Right renal pelvis (tissue), 4 donors: ENCODE measurements at regions not wholly inside any gene's neighbourhood (a gene's known extent, or its start where the extent isn't known, plus 50 kb on each side); places are given as distances from the start of the nearest gene placed in this dataset.
"Not testable (repeated sequence)": the region's sequence is repeated elsewhere in the genome, so short reads cannot be mapped to it uniquely, and the experiment has no call there.

ENCODE experiments used
- DNase-seq, 4 donors: peaks; one replicate each; pipeline ENCODE4 v3.0.0-alpha.2; 2013; ENCODE audit warnings: low read depth in 4 of 4, low spot score in 3 of 4, missing footprints in 1 of 4

DNA sequence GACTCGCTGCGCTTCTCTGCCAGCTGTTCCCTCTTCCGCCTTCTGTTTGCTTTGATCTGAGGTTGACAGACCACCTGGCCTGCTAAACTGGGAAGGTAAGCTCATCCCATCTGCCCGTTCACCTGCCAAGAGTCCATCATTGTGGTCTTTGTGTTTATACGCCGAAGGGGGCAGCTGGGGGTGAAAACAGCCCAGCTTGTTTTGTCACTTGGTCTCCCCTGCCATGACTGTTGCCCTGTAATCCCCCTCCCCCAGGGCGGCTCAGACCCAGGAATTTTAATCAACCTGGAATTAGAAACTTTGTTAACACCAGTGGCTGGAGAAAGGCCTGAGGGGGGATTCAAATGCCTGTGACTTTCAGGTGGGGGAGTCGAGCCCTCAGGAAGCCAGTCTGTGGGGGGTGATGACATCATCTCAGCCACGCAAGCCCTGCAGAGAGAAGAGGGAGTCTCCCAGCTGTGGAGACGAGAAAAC, 333.3 kb downstream of the BCOR start:
- no peak for DNase-seq

DNA sequence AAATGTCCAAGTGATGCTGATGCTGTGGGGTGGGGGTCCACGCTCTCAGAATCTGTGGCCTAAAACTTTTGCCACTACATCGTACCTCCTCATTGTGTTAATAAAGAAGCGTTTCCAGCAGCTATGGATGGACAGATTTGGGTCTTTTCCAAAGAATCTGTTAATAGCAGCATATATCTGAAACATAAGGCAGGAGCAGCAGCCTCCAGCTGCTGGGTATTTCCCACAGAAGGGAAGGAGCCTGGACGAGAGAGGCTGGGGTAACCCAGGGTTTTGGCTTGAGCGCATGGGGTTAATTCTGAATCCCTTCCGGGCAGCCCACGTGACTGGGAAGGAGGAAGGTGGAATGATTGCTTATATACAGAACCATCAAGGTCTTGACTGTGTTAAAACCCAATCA, 332.4 kb downstream of the BCOR start:
- no peak for DNase-seq

DNA sequence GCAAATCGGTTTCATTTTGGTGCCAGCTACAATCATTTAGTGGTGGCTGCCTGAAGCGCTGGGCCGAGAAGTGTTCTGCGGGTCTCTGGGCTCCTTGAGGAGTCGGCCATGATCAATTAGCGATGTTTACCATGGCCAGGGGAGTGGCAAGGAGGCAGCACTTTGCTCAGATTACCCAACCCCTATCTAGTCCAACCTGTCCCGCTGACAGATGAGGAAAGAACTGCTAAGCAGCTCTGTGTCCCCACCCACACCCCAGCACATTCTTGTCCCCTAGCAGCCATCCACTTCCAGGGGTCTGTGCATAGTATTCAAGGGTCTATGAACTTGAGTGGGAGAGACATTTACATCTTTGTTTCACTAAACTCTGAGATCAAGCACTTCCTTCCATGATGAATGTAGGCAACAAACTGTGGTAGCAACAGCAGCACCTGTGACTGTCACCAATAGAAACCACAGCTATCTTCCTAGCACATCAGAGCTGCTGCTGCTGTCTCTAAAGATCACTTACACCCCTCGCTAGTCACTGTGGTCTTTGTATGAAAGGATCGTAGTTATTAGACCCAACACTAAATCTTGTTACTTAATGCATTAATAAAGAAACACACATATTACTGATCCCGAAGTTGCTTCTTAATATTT, 331.6 kb downstream of the BCOR start:
- no peak for DNase-seq

DNA sequence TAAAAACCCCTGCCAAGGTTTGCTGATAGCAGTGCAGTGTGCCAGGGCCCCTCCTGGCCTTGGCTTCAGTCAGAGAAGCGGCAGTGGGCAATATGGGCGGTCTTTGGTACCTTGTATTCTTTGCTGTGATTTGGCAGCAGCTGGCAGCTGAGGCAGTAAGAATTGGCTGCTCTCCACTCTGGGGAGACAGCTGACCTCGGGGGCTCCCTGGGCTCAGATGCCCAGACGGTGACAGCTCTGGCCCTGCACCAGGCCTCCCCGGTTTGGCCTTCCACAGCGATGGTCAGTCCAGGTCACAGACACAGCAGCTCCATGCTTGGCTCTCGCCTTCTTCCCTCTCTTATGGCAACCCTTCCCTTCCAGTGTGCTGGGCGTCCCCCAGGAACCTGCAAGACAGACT, 330.9 kb downstream of the BCOR start:
- DNase-seq: no peak

DNA sequence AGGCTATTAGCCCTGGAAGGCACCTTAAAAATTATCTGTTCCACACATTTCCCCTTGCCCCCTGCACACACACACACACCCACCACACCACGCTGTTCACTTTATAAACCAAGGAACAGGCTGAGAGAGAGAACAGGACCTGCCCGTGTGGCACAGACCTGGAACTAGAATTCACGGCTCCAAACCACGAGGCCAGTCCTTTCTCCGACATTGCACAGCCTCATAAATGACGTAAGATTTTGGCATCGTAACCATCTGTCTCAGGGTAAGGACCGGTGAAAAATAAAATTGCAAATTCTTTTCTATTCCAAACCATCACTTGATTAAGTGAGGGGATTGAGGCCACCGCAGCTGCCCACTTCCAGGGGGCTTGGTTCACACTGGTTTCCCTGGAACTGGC, 330.3 kb downstream of the BCOR start:
- no peak for DNase-seq

DNA sequence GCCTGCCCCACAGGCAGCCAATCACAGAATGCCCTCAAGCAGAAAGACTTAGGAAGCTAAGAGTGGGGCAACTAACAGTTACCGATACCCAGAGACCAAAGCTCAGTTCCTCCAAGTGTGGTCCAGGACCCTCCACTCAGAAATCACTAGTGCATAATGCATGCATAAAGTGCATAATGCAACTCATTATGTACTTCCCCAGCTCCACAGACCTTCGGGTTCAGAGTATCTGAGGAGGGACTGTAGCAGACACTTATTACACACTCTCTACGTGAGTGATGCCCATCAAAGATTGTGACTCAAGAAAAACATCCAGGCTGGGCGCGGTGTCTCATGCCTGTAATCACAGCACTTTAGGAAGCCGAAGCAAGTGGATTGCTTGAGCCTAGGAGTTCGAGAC, 328.0 kb downstream of the BCOR start:
- DNase-seq: no peak

DNA sequence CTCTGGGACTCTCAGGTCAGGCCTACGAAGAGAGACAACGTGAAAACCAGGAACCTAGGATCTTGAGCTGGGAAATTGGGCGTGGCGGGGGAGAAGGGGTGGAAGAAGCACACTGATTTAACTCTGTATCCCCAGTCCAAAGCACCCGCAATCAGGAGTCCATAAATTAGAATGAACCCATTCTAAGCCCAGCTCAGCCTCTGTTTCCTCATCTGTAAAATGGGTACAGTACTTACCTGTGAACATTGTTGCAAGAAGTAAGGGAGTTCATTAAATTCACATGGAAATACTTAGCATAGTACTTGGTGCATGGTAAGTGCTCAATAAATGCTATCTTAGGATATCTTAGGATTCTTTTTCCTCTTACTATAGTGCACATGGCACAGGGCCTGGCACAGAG, 326.7 kb downstream of the BCOR start:
- DNase-seq: no peak

DNA sequence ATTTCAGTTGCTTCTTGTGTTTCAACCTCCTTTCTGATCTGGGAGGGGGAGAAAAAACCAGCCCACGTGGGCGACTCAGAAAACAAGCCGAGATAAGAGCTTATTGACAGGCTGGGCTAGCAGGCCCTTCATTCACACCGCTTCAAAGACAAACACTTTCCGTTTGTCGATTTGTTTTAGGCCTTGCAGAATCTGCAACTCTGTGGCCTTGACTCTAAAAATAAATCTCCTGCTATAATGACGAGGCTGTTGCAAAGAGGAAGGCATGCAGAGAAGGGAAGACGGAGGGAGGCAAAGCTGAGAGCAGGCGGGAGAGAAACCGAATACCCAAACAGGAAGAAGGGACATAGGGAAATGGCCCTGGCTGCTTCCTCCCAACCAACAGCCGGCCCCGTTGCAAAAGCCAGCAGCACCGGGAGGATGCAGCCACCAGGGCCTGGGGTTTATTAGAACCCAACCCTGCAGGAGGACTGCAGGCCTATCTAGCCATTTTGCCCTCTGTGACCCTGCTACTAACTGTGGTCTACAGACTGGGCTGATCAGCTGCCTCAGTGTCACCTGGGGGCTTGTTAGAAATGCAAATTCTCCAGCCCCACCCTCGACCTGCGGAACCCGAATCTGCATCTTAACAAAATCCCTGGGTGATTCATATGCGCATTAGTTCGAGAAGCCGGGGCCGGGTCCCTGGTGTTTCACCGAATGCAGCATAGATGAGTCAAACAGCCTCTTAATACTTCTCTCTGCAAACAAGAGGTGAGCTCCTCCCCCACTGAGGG, 325.5 kb downstream of the BCOR start:
- DNase-seq: no peak

DNA sequence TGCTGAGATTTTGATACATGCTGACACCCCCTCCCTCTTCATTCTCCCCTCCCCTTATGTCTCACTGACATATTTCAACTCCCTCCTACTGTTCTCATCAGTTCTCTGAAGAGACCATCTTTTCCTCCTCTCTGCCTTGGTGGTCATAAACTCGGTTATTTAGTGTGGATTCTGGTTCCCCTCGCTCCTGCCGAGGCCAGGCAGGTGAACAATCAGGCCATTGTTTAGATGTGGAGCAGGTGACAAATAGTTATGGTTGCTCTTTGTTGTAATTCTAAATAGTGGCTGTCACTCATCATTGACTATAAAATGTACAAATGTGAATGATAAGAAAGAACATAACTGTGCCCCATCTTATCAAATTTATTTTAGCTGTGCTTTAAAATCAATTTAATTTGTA, 324.6 kb downstream of the BCOR start:
- DNase-seq: no peak

DNA sequence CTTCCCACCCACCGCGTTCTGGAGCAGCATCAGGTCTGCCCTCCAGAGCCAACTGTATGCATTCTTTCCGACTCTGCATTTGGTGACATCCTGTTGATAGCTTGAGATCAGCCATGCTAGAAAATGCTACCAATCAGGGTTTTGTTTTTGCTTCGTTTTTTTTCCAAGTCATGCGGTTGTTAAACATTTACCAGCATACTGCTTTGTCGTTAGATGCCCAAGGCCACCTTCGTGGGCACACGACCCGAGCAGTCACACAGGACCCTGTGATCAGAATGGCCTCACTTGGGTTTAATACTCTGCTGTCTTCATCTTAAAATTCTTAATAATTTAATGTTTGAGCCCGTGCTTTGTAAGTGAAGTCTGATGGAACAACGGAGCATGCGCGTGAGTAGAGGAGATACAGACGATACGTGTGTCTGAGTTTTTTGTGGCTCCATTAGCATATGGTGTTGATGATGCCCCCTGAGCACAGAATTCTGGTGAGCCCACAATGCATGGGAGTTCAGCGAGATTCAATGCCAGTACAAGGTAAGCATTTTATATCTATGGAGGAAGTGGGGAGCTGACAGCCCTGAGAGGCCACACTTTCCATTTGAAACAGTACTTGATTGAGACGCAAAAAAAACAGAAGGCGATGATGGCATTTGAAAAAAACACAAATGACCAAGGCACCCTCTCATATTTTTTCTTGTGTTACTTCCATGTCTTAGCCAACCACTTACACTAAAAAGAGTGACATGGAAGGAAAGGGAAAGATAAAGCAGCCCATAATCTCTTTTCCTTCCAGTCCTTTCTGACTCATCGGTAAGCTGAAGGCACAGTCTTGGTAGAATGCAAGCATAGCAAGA, 323.6 kb downstream of the BCOR start:
- no peak for DNase-seq

DNA sequence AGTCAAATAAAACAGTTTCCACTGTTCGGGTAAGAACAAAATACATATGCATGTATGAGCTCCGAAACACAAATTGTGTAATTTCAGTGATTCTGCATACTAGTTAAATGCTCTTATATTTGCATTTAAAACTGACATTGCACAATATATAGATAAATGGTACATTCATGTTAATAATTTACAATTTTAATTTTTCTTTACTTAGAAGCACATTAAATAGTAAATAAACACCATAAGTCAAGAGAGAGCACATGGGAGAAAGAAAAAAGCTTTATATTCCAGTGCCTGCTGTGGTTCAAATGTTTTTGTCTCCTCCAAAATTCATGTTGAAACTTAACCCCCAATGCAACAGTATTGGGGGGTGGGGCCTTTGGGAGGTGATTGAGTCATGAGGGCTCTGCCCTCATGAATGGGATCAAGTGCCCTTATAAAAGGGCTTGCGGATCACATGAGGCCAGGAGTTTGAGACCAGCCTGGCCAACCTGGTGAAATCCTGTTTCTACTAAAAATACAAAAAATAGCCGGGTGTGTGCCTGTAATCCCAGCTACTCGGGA, 322.9 kb downstream of the BCOR start:
- DNase-seq: no peak

DNA sequence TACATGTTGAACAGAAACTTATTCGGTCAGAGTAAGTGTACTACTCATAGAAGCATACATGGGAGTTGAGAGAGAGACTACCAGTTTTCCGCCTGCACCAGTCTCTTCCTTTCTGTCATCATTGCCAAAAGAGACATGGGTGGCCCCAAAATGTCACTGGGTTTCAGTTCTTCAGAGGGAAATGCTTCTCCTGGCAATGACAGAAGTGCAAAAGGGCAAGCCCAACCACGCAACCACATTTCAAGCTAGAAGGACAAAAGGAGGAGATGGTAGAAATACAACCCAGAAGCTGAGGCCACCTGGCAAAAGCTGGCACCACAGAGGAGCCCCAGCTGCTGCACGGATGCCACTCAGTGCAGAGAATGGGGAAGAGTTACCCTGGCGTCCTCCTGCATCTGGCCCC, 320.1 kb downstream of the BCOR start:
- DNase-seq: no peak

DNA sequence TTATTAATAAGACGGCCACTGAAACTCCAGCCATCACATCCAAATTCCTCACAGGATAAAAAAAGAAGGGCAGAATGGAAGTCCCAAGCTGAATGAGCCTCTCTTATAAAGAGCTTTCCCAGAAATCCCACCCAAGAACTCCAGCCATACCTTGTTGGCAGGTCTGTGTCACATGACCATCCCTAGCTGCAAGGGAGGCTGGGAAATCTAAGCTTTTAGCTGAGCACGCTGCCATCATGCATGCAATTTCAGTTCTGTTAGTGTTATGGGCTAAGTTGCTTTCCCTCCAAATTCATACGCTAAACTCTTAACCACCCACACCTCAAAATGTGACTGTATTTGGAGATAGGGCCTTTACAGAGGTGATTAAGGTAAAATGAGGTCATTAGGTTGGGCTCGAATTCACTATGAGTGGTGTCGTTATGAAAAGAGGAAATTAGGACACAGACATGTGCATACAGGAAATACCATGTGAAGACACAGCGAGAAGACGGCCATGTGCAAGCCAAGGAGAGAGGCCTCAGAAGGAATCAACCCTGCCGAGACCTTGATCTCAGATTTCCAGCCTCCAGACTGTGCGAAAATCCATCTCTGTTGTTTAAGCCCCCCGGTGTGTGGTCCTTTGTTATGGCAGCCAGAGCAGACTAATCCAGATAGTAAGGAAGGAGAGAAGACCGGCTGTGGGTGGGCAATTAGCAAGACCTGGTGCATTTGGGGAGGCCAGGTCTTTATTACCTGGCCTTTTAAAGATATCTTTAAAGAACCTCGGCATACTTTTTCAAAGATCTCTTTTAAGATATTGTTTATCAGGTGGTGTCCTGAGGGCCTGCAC, 317.6 kb downstream of the BCOR start:
- DNase-seq: no peak

DNA sequence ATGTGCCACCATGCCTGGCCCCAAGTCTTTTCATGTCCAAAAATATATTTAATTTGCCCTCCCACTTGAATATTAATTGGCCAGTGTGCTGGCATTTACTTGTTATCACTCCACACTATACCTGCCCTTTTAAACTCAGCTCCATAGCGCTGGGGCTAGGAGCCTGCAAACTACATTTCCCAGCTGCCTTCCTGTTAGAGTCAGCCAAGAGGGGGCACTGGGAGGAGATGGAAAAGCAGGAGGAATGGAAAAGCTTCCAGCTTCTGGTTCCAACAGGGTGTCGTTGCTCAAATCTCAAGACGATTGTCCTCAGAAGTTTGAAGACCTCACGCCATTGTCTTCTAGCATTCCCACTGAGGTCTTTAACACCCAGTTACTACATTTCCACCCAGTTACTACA, 315.5 kb downstream of the BCOR start:
- no peak for DNase-seq

DNA sequence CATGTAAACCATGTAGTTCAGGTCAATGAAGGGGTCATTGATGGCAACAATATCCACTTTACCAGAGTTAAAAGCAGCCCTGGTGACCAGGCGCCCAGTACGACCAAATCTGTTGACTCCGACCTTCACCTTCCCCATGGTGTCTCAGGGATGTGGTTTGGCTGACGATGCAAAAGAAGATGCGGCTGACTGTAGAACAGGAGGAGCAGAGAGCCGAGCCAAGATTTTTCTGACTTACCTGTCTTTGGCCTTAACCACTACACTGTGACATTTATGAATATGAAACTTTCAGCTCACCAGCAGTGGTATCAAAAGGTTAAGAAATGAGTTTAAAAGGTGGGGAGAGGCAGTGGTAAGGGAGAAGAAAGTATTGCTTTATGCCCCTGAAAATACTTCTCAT, 309.8 kb downstream of the BCOR start:
- no peak for DNase-seq

DNA sequence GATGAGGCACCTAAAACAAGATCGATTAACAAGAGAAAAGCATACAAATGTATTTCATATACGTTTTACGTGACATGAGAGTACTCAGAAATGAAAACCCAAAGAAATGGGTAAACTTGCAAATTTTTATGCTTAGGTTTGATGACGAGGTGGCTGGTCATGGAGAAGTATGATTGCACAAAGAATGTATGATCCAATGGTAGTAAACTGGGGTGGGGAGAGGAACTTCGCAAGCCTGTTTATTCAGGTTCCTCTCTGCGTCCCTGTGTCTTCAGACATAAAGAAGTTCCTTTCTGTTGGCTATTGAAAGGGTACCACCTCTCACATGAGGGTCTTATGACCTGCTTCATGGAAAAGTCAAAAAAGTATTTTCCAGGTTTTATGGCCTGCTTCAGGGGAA, 309.2 kb downstream of the BCOR start:
- no peak for DNase-seq

DNA sequence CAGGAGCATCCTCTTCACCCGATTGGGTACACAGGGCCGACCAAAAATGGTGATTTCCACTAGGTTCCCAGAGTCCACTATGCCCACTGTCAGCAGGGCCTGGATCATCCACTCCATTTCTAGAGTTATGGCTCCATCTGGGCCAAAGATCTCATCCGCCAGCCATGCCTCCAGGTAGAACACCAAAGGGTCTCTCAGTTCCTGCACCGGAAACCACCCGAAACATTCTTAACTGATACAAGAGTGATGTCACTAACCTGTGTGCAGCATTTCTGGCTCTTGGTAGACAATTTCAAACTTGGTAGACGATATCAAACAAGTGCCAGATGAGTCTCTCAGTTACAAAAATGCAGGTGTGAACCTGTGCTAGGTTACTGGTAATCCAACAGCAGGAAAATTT, 306.1 kb downstream of the BCOR start:
- no peak for DNase-seq

DNA sequence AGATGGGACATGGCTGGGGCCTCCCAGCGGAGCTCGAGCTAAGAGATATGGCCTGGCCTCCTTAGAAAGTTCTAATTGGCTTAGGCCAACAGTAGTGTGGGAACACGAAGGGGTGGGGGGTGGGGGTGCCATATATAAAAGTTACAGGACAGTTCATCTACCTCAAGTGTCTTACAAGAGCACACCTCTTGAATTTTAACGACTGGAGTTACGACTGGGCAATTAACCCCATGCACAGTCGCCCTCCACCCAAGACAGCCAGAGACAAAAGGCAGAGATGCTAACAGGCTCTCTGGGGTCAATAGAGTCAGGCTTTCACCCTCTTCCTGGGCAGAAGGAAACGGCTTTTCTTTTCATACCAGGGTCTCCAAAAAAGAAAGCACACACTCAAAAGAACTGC, 302.2 kb downstream of the BCOR start:
- no peak for DNase-seq

DNA sequence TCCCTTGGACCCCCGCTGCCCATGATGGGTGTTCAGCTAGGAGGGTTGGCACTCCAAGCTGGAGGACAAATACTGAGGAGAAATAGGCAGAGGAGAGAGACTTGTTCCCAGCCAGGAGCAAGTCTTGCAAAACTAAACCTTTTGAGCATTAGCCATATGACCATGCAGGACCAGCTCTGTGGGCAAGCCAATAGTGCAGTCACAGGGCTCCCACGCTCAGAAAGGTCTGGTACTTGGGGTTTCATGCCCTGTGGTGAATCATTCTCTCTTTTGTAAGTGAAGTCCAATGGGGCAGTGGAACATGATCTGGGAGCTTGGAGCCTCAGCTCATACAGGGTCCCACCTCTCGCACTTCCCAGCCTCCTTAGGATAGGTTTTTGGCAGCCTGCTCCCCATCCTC, 300.9 kb downstream of the BCOR start:
- no peak for DNase-seq

DNA sequence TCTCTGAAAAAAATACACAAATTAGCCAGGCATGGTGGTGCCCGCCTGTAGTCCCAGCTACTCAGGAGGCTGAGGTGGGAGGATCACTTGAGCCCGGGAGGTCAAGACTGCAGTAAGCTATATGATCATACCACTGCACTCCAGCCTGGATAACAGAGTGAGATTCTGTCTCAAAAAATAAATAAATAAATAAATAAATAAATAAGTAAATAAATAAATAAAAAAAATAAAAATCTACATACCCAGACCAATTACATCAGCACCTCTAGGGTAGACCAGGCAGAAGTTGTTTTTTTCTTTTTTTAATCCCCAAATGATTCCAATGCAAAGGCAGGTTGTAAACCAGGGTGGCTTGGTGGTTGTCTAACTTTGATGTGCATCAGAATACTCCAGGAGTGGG, 299.3 kb downstream of the BCOR start:
- DNase-seq: not testable (repeated sequence)
